ENCODE measurements at regions not wholly inside any gene's neighbourhood (a gene's known extent, or its start where the extent isn't known, plus 50 kb on each side); places are given as distances from the start of the nearest gene placed in this dataset.

GRCh38 chr2:228867406-228867805 is 403.7 kb downstream of the PID1 start:
- in situ Hi-C loops (cut with HindIII; ENCODE audit: low pct_ligation_motif_present, low pct_unique_long_range_greater_than_20kb, low sequenced_read_pairs) = no loop called here
- no peak for DNase-seq

GRCh38 chr2:228866781-228867180 is 404.3 kb downstream of the PID1 start:
- in situ Hi-C loops (cut with HindIII; ENCODE audit: low pct_ligation_motif_present, low pct_unique_long_range_greater_than_20kb, low sequenced_read_pairs) = no loop called here
- no peak for DNase-seq

GRCh38 chr2:228866044-228866443 is 405.0 kb downstream of the PID1 start:
- in situ Hi-C loops (cut with HindIII; ENCODE audit: low pct_ligation_motif_present, low pct_unique_long_range_greater_than_20kb, low sequenced_read_pairs) = no loop called here

GRCh38 chr2:228864131-228864530 is 407.0 kb downstream of the PID1 start:
- DNase-seq = no peak
- in situ Hi-C loops (cut with HindIII; ENCODE audit: low pct_ligation_motif_present, low pct_unique_long_range_greater_than_20kb, low sequenced_read_pairs) = no loop called here

More at GRCh38 chr2:228866044-228866443, 405.0 kb downstream of the PID1 start:
- DNase-seq = no peak

GRCh38 chr2:228860601-228861285 is 410.3 kb downstream of the PID1 start:
- no peak for DNase-seq
- in situ Hi-C loops (cut with HindIII; ENCODE audit: low pct_ligation_motif_present, low pct_unique_long_range_greater_than_20kb, low sequenced_read_pairs) = no loop called here

GRCh38 chr2:228853151-228853550 is 417.9 kb downstream of the PID1 start:
- no peak for DNase-seq
- in situ Hi-C loops (cut with HindIII; ENCODE audit: low pct_ligation_motif_present, low pct_unique_long_range_greater_than_20kb, low sequenced_read_pairs) = no loop called here

- in situ Hi-C loops (cut with HindIII; ENCODE audit: low pct_ligation_motif_present, low pct_unique_long_range_greater_than_20kb, low sequenced_read_pairs) = no loop called here
- no peak for DNase-seq
These were observed 422.4 kb downstream of the PID1 start for GRCh38 chr2:228848638-228849037.

GRCh38 chr2:228847684-228848083 is 423.4 kb downstream of the PID1 start:
- in situ Hi-C loops (cut with HindIII; ENCODE audit: low pct_ligation_motif_present, low pct_unique_long_range_greater_than_20kb, low sequenced_read_pairs) = no loop called here
- DNase-seq = no peak

GRCh38 chr2:228846161-228846560 is 424.9 kb downstream of the PID1 start:
- in situ Hi-C loops (cut with HindIII; ENCODE audit: low pct_ligation_motif_present, low pct_unique_long_range_greater_than_20kb, low sequenced_read_pairs) = no loop called here
- no peak for DNase-seq

GRCh38 chr2:228845162-228845925 is 425.7 kb downstream of the PID1 start:
- in situ Hi-C loops (cut with HindIII; ENCODE audit: low pct_ligation_motif_present, low pct_unique_long_range_greater_than_20kb, low sequenced_read_pairs) = no loop called here

GRCh38 chr2:228841877-228842276 is 429.2 kb downstream of the PID1 start:
- in situ Hi-C loops (cut with HindIII; ENCODE audit: low pct_ligation_motif_present, low pct_unique_long_range_greater_than_20kb, low sequenced_read_pairs) = no loop called here
- DNase-seq = no peak

More at GRCh38 chr2:228845162-228845925, 425.7 kb downstream of the PID1 start:
- no peak for DNase-seq

- DNase-seq = no peak
- in situ Hi-C loops (cut with HindIII; ENCODE audit: low pct_ligation_motif_present, low pct_unique_long_range_greater_than_20kb, low sequenced_read_pairs) = no loop called here
These were observed 429.6 kb downstream of the PID1 start for GRCh38 chr2:228841475-228841874.

GRCh38 chr2:228840743-228841114 is 430.4 kb downstream of the PID1 start:
- DNase-seq = no peak
- in situ Hi-C loops (cut with HindIII; ENCODE audit: low pct_ligation_motif_present, low pct_unique_long_range_greater_than_20kb, low sequenced_read_pairs) = no loop called here

- in situ Hi-C loops (cut with HindIII; ENCODE audit: low pct_ligation_motif_present, low pct_unique_long_range_greater_than_20kb, low sequenced_read_pairs) = no loop called here
- no peak for DNase-seq
These were observed 430.9 kb downstream of the PID1 start for GRCh38 chr2:228840113-228840742.

- DNase-seq = no peak
- in situ Hi-C loops (cut with HindIII; ENCODE audit: low pct_ligation_motif_present, low pct_unique_long_range_greater_than_20kb, low sequenced_read_pairs) = no loop called here
These were observed 431.6 kb downstream of the PID1 start for GRCh38 chr2:228839421-228839876.

- DNase-seq = no peak
- in situ Hi-C loops (cut with HindIII; ENCODE audit: low pct_ligation_motif_present, low pct_unique_long_range_greater_than_20kb, low sequenced_read_pairs) = no loop called here
These were observed 432.3 kb downstream of the PID1 start for GRCh38 chr2:228838819-228839218.

GRCh38 chr2:228828397-228828796 is 442.7 kb downstream of the PID1 start:
- DNase-seq = no peak
- in situ Hi-C loops (cut with HindIII; ENCODE audit: low pct_ligation_motif_present, low pct_unique_long_range_greater_than_20kb, low sequenced_read_pairs) = no loop called here

GRCh38 chr2:228827056-228827700 is 443.9 kb downstream of the PID1 start:
- in situ Hi-C loops (cut with HindIII; ENCODE audit: low pct_ligation_motif_present, low pct_unique_long_range_greater_than_20kb, low sequenced_read_pairs) = no loop called here

GRCh38 chr2:228819701-228820100 is 451.4 kb downstream of the PID1 start:
- DNase-seq = no peak
- in situ Hi-C loops (cut with HindIII; ENCODE audit: low pct_ligation_motif_present, low pct_unique_long_range_greater_than_20kb, low sequenced_read_pairs) = no loop called here

More at GRCh38 chr2:228827056-228827700, 443.9 kb downstream of the PID1 start:
- DNase-seq = no peak
